CD4-positive, alpha-beta T cell treated with Interleukin-17A for 4 hours (primary cell): ENCODE measurements at regions not wholly inside any gene's neighbourhood (a gene's known extent, or its start where the extent isn't known, plus 50 kb on each side); places are given as distances from the start of the nearest gene placed in this dataset.
"Not testable (repeated sequence)": the region's sequence is repeated elsewhere in the genome, so short reads cannot be mapped to it uniquely, and the experiment has no call there.

Source experiments
- DNase-seq: peaks from one replicate; pipeline ENCODE4 v3.0.0-alpha.2; 2020; ENCODE audit warnings: mixed read lengths

GRCh38 chr2:192536922-192537624 is 342.3 kb upstream of the TMEFF2 start:
- DNase-seq = no peak

- DNase-seq = no peak
Observed at GRCh38 chr2:192535956-192536921, 341.5 kb upstream of the TMEFF2 start.

DNA sequence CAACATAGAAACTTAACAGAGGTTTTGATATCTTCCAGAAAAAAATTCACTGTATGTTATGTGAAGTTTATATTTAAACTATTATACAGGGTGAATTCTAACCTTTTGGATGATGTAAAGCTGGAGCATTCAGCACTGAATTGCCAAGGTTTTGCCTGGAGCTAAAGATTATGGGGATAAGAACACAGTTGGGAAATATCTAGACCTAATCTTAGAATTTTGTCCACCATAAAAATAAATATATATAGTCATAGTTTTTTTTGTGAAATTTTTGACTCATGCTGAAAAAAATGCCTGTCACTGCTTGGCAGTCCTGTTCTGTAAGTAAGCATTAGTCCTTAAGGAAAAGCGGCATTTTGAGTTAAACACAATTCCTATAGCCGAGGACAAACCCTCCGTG is 339.3 kb upstream of the TMEFF2 start:
- no peak for DNase-seq

DNA sequence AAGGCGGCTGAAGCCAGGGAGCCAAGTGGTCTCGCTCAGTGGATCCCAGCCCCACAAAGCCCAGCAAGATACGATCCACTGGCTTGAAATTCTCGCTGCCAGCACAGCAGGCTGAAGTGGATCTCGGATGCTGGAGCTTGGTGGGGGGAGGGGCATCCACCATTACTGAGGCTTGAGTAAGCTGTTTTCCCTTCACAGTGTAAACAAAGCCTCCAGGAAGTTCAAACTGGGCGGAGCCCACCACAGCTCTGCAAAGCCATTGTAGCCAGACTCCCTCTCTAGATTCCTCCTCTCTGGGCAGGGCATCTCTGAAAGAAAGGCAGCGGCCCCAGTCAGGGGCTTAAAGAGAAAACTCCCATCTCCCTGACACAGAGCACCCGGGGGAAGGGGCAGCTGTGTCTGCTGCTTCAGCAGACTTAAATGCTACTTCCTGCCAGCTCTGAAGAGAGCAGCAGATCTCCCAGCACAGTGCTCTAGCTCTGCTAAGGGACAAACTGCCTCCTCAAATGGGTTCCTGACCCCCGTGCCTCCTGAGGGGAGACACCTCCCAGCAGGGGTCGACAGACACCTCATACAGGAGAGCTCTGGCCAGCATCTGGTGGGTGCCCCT is 330.0 kb upstream of the TMEFF2 start:
- DNase-seq = not testable (repeated sequence)

GRCh38 chr2:192524214-192524613 is 329.5 kb upstream of the TMEFF2 start:
- DNase-seq = not testable (repeated sequence)

DNA sequence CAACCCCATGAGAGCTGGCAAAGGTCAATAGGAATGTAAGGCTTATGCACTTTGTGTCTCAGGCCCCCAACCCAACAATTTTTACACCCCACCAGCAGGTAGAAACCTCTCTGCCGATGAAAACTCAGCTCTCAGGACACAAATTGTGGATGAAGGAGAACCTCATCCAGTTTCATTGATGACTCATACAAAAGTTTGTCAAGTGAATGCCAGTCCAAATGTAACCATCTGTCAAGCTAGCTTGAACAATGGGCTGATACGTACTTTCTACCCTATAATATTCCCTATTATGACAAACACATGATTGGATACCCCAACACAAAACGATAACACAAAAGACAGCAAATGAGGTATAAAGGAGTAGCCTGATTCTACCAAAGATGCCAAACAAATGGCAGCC is 321.2 kb upstream of the TMEFF2 start:
- DNase-seq = no peak

DNA sequence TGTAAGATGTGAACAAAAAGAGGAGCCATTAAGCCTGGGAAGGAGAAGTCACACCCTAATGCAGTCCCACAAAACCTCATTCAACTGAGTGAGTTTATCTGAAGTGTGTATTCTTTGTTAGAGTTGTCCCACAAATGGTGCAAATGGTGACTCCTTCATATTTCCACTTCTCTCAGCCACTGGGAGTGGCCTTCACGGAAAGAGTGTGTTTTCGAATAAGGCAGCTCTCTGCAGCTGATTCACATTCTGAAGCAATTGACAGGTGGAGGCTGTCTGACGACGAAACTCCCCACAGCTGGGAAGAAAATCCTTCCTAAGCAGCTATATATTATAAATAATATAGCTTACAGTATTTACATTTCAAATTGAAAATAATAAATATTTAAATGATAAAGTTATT is 318.8 kb upstream of the TMEFF2 start:
- no peak for DNase-seq

DNA sequence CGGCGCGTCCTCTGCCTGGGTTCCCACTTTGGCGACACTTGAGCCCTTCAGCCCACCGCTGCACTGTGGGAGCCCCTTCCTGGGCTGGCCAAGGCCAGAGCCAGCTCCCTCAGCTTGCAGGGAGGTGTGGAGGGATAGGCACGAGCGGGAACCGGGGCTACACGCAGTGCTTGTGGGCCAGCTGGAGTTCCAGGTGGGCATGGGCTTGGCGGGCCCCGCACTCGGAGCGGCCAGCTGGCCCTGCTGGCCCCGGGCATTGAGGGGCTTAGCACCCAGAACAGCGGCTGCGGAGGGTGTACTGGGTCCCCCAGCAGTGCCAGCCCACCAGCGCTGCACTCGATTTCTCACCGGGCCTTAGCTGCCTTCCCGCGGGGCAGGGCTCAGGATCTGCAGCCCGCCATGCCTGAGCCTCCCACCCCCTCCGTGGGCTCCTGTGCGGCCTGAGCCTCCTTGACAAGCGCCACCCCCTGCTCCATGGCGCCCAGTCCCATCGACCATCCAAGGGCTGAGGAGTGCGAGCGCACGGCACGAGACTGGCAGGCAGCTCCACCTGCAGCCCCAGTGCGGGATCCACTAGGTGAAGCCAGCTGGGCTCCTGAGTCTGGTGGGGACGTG is 313.2 kb upstream of the TMEFF2 start:
- DNase-seq = not testable (repeated sequence)

DNA sequence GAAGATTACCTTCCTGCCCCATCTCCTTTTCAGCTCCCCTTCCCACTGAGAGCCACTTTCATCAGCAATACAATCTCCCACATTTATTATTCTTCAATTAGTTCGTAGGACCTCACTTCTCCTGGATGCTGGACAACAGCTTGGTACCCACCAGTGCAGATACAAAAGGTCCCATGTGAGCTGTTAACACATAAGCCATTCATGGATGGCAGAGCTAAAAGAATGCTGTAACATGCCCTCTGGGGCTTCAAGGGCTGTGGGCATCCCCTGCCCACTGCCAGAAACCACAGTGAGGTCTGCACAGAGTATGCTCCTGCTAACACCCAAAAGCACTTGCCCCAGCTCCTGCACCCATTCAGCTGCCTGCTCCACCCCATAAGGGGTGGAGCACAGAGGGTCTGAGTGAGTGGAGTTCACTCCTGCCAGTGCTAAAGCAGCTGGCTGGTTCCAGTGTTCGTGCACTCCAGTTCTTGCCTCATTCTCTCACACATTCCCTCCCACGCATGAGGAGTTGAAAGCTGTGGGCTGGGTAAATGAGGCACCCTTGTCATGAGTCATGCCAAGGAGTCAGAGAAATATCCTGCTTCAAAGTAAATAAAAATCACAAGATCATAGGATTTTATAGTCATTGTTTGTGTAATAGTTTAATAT is 305.9 kb upstream of the TMEFF2 start:
- DNase-seq = no peak

DNA sequence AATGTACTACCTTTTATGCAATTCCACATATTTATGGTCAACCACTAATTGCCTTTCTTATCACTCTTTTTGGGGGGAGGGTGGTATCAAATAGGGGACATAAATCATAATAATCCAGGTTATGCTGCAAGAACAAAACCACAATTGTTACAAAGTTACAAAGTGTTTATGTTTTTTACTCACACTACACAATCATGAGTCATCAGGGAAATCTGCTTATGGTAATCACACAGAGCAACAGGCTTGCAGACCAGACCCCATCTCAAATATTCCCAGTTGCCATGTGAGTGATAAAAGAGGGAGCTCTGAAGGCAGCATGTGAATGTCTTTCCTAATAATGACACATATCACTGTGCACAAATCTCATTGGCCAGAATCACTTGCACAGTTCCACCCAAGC is 304.7 kb upstream of the TMEFF2 start:
- no peak for DNase-seq

- DNase-seq = no peak
Observed at GRCh38 chr2:192498747-192499146, 304.0 kb upstream of the TMEFF2 start.

- DNase-seq = not testable (repeated sequence)
Observed at GRCh38 chr2:192488158-192488557, 293.4 kb upstream of the TMEFF2 start.

DNA sequence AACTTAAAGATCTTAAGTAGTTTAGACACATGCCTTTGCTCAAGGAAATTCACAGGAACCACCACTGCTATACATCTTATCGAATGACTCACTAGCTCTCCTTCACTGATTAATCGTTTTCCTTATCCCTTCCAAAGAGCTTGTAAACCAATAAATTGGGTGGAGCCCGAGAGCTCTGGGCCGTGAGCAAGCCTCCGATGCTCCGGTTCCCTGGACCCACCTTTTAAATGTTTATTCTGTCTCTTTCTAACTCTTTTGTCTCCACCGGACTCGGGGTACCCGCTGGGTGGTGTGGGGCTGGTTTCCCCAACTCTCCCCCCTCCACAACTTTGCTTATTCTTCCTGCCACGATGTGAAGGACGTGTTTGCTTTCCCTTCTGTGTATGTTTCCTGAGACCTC is 292.9 kb upstream of the TMEFF2 start:
- DNase-seq = no peak

DNA sequence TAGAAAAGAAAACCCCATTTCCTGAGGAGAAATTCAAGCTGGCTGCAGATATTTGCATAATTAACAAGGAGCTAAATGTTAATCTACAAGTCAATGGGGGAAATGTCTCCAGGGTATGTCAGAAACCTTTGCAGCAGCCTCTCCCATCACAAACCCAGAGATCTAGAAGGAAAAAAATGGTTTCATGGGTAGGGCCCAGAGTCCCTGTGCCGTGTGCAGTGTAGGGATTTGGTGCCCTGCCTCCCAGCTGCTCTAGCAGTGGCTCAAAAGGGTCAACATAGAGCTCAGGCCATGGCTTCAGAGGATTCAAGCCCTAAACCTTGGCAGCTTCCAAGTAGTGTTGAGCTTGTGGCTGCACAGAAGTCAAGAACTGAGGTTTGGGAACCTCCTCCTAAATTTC is 290.2 kb upstream of the TMEFF2 start:
- DNase-seq = no peak

- DNase-seq = no peak
Observed at GRCh38 chr2:192480984-192481383, 286.3 kb upstream of the TMEFF2 start.

DNA sequence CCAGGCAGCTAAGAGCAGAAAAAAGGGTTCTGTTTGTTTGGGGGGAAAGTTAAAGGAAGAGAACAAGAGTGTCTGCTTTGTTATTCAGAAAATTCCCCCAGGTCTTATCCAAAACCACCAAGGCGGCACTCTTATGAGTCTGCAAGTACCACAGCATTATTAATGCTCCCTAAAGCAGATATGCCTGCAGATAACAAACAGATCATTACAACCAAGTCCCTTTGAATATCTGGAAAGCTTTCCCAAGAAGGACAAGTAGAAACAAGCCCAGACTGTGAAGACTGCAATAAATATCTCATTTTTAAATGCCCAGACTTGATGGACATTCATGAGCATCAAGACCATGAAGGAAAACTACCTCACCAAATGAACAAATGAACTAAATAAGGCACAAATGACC is 278.6 kb upstream of the TMEFF2 start:
- no peak for DNase-seq

DNA sequence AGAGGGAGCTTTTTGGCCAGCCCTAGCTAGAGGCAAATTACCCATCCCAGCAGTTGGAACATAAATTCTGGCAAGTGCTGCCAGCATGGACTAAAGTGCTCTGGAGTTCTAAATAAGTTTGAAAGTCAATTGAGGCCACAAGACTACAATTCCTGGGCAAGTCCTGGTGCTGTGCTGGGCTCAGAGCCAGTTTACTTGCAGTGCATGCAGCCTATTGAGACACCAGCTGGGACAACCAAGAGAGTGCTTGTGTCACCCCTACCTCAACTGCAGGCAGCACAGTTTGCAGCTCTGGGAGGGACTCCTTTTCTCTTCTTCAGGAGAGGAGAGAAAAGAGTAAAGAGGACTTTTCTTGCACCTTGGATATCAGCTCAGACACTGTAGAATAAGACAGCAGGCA is 277.2 kb upstream of the TMEFF2 start:
- DNase-seq = no peak

DNA sequence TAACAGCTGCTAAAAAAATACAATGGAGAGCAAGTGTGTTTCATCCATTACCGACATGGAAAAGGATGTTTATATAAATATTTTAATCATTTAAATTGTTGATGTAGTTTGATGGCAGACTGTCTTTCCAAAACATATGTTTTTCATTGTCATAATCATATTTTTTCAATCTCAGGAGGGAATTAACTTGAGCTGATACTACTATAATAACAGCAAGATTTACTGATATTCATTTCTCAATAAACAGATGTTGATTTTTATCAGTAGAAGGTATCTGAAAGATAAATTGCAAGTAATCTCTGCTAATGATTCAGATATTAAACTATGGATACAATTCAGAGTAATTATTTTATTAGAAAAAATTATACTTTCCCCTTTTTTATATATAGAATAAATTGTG is 274.9 kb upstream of the TMEFF2 start:
- no peak for DNase-seq

DNA sequence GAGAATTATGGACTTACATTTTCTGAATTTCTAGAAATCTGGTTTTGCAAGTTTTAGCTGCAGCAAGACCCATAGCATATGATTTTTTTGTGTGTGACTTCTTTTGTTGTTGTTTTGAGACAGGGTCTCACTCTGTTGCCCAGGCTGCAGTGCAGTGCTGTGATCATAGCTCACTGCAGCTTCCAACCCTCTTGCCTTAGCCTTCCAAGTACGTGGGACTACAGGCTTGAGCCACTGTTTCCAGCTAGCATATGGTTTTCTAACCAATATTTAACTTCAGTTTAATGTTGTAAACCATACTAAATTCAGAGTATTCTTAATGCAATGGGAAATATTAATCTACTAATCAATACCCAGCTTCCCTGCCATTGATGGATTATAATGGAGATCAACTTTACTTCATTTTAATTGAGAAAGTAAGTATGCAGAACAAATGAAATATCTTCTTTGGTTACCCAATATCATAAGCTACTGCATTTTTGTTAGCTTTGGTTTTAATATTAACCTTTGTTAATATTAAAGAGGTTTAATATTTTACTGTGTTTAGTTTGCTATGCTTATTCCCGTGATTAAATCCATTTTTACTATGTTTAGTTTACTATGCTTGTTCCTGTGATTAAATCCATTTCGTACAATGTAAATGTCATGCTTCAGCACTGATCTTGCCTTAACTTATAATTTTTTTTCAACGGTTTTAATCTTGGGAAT is 273.4 kb upstream of the TMEFF2 start:
- DNase-seq = no peak

GRCh38 chr2:192465141-192465540 is 270.4 kb upstream of the TMEFF2 start:
- DNase-seq = no peak

- DNase-seq = no peak
Observed at GRCh38 chr2:192459422-192459821, 264.7 kb upstream of the TMEFF2 start.

DNA sequence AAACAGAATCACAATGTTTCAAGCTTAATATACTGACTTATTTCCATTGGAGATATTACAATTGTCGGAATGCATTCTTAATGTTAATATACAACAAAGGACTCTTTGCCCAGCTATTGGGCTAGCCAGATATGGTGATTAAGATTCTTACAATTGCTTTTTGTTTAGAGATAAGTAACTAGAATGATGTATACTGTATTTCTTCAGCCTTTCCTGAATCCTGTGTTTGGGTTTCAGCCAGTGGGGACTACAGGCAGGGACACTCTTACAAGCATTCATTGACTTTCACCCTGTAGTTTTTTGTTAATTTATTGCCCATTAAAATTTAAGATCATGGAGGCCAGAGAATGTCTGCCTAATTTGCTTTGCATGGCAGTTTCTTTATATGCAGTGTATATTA is 254.1 kb upstream of the TMEFF2 start:
- no peak for DNase-seq
